ENCODE measurements at regions not wholly inside any gene's neighbourhood (a gene's known extent, or its start where the extent isn't known, plus 50 kb on each side); places are given as distances from the start of the nearest gene placed in this dataset.
A peak's percentile ranks its signal among the peaks of the same experiment; 100 is the strongest.

DNA sequence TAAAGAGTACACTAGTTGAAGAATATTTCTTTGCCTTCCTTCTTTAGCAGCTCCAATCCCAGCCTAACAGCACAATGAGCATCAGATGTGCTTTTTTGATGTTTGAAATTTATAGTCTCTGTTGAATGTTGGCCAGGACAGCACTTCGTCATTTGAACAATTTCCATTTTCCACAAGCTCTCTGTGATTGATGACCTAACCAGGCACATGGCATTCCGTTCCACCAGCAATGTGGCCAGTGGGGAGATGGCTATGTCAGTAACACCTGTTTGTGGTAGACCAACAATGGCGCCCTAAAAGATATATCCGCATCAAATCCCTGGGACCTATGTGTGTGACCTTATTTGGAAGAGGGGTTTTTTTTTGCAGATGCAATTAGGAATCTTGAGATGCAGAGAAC is 66.8 kb downstream of the PALM2AKAP2 start:
- TF ChIP-seq ELF4 (IDR thresholded peaks at IDR 0.05) (no peak), SUZ12 (IDR thresholded peaks at IDR 0.05) (no peak), CTBP1 (IDR thresholded peaks at IDR 0.05; ENCODE audit: borderline replicate concordance) (no peak), NFRKB (IDR thresholded peaks at IDR 0.05) (no peak), FOXK2 (IDR thresholded peaks at IDR 0.05) (no peak), FOXA1 (IDR thresholded peaks at IDR 0.05) (no peak), BHLHE40 (IDR thresholded peaks at IDR 0.05; ENCODE audit: borderline replicate concordance) (no peak)
- ChIA-PET CTCF (interaction anchor here (0.7 kb wide), 1 partner anchor 150 kb away, joined by 6 read pairs; no protein-coding TSS in a partner anchor), POLR2A (no interaction called here)
- no peak for DNase-seq (ENCODE audit: extremely low spot score)

DNA sequence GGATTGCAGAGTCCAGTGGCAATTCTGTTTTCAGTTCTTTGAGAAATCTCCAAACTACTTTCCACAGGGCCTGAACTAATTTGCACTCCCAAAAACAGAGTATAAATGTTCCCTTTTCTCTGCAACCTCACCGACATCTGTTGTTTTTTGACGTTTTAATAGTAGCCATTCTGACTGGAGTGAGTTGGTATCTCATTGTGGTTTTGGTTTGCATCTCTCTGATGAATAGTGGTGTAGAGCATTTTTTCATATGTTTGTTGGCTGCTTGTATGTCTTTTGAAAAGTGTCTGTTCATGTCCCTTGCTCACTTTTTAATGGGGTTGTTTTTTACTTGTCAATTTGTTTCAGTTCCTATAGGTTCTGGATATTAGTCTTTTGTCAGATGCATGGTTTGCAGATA is 72.6 kb downstream of the PALM2AKAP2 start:
- ChIA-PET CTCF (no interaction called here), POLR2A (no interaction called here)
- DNase-seq (ENCODE audit: extremely low spot score): no peak
- no peak for TF ChIP-seq L3MBTL2 (conservative IDR thresholded peaks at IDR 0.05)
- TF ChIP-seq, protein P1, sequence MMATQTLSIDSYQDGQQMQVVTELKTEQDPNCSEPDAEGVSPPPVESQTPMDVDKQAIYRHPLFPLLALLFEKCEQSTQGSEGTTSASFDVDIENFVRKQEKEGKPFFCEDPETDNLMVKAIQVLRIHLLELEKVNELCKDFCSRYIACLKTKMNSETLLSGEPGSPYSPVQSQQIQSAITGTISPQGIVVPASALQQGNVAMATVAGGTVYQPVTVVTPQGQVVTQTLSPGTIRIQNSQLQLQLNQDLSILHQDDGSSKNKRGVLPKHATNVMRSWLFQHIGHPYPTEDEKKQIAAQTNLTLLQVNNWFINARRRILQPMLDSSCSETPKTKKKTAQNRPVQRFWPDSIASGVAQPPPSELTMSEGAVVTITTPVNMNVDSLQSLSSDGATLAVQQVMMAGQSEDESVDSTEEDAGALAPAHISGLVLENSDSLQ (IDR thresholded peaks at IDR 0.05): no peak

DNA sequence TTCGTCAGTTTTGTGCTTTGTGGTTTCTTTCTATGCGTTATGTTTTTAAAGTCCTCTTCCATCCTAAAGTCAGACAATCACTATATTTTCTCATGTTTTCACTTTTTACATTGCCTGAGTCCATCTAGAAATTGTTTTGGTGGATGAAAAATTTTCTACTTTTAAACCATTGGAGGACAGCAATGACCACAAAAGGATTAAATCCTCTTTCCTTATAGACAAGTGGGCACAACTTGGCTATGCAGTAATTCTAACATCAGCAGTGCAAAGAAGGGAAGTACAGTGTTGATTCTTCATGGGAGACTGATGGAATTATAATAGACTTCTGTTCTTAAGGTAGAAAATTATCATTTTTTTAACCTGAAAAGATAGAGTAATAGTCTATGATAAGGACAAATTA is 75.5 kb downstream of the PALM2AKAP2 start:
- ChIA-PET POLR2A (no interaction called here), CTCF (no interaction called here)
- TF ChIP-seq ELF4 (IDR thresholded peaks at IDR 0.05) (no peak), FOXA1 (IDR thresholded peaks at IDR 0.05) (no peak), FOXK2 (IDR thresholded peaks at IDR 0.05) (no peak), LEF1 (IDR thresholded peaks at IDR 0.05; ENCODE audit: borderline replicate concordance) (no peak), CTBP1 (IDR thresholded peaks at IDR 0.05; ENCODE audit: borderline replicate concordance) (no peak), FOXM1 (IDR thresholded peaks at IDR 0.05; ENCODE audit: borderline replicate concordance) (no peak), ARNT (IDR thresholded peaks at IDR 0.05) (no peak), BHLHE40 (IDR thresholded peaks at IDR 0.05; ENCODE audit: borderline replicate concordance) (no peak), SP1 (IDR thresholded peaks at IDR 0.05) (no peak), TARDBP (IDR thresholded peaks at IDR 0.05) (no peak), HDGF (IDR thresholded peaks at IDR 0.05; ENCODE audit: borderline replicate concordance) (no peak)
- TF ChIP-seq, protein P1 (IDR thresholded peaks at IDR 0.05): no peak

DNA sequence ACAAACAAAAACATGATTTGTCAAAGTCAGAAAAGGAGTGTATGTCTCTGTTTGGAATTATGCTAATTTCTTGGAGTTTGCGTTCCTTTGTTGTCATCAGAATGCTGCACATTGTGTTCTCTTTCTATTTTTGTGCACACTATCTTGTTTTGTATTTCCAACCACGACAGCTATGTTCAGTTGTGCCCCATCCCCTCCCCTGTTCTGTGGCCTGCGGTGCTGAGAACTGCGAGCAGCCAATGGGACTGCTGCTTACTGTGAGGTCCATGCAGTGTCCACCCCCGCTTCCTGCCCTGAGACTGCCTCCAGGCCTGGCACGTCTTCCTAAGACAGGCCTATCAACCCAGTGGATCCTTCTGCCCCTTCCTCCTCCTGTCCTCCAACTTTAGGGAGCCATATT is 76.8 kb downstream of the PALM2AKAP2 start:
- ChIA-PET POLR2A (no interaction called here), CTCF (no interaction called here)
- peak; percentile 19 for DNase-seq (ENCODE audit: extremely low spot score)
- no peak for TF ChIP-seq SUZ12 (IDR thresholded peaks at IDR 0.05)
- TF ChIP-seq FOXA1 (IDR thresholded peaks at IDR 0.05): no peak
- TF ChIP-seq ELF4 (IDR thresholded peaks at IDR 0.05): no peak
- no peak for TF ChIP-seq TARDBP (IDR thresholded peaks at IDR 0.05)
- no peak for TF ChIP-seq FOXK2 (IDR thresholded peaks at IDR 0.05)
- no peak for TF ChIP-seq NFRKB (IDR thresholded peaks at IDR 0.05)
- TF ChIP-seq SP1 (IDR thresholded peaks at IDR 0.05): no peak
- no peak for TF ChIP-seq CTBP1 (IDR thresholded peaks at IDR 0.05; ENCODE audit: borderline replicate concordance)
- TF ChIP-seq LEF1 (IDR thresholded peaks at IDR 0.05; ENCODE audit: borderline replicate concordance): no peak
- TF ChIP-seq BHLHE40 (IDR thresholded peaks at IDR 0.05; ENCODE audit: borderline replicate concordance): no peak
- TF ChIP-seq, protein P1 (IDR thresholded peaks at IDR 0.05): no peak
- TF ChIP-seq L3MBTL2 (conservative IDR thresholded peaks at IDR 0.05): no peak
- no peak for TF ChIP-seq ARNT (IDR thresholded peaks at IDR 0.05)
- no peak for TF ChIP-seq HDGF (IDR thresholded peaks at IDR 0.05; ENCODE audit: borderline replicate concordance)

More for the DNA sequence above, 75.5 kb downstream of the PALM2AKAP2 start:
- no peak for DNase-seq (ENCODE audit: extremely low spot score)

DNA sequence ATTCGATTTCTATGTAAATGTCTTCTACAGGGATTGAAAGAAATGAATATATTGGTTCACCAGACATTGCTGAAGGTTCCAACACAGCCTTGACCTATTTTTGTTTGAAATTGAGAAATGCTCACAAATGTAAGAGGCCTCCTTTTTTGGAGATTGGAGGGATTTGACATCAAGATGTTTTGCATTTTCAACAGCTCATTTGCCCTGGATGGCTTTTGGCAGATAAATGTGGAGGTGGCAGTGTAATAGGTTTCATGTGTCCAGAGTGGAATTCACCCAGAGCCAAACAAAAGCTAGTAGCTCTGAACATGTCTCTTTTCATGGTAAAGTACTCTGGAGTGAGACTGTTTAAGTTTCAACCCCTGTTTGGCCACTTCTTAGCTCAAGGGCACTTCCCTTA is 77.3 kb downstream of the PALM2AKAP2 start:
- CTCF ChIA-PET: no interaction called here
- POLR2A ChIA-PET: no interaction called here
- no peak for DNase-seq (ENCODE audit: extremely low spot score)
- TF ChIP-seq, protein P1 (IDR thresholded peaks at IDR 0.05): no peak
- TF ChIP-seq SP1 (IDR thresholded peaks at IDR 0.05) (no peak), BHLHE40 (IDR thresholded peaks at IDR 0.05; ENCODE audit: borderline replicate concordance) (no peak), ZNF384 (IDR thresholded peaks at IDR 0.05) (no peak), ARNT (IDR thresholded peaks at IDR 0.05) (no peak), L3MBTL2 (conservative IDR thresholded peaks at IDR 0.05) (no peak), CTBP1 (IDR thresholded peaks at IDR 0.05; ENCODE audit: borderline replicate concordance) (no peak), TARDBP (IDR thresholded peaks at IDR 0.05) (no peak), LEF1 (IDR thresholded peaks at IDR 0.05; ENCODE audit: borderline replicate concordance) (no peak), ELF4 (IDR thresholded peaks at IDR 0.05) (no peak), FOXA1 (IDR thresholded peaks at IDR 0.05) (no peak), SUZ12 (IDR thresholded peaks at IDR 0.05) (no peak), FOXM1 (IDR thresholded peaks at IDR 0.05; ENCODE audit: borderline replicate concordance) (no peak), FOXK2 (IDR thresholded peaks at IDR 0.05) (no peak), NFRKB (IDR thresholded peaks at IDR 0.05) (no peak)

DNA sequence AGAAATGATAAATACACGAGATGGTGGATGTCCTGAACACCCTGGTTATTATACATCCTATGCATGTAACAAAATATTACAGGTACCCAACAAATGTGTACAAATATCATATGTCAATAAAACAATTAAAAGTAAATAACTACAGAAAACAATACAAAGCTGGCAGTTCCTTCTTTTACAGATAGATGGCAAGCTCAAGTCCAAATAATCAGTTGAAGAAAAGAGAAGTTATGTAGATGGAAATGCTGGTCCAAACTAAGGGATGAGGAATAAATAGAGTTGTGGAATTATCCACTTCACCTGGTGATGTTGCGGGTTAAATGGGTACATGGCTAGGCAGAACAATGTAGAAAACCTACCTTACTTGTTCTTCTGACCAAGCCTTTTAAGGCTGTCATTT is 79.4 kb downstream of the PALM2AKAP2 start:
- DNase-seq (ENCODE audit: extremely low spot score): no peak
- TF ChIP-seq HDGF (IDR thresholded peaks at IDR 0.05; ENCODE audit: borderline replicate concordance): no peak
- ChIA-PET CTCF (no interaction called here), POLR2A (no interaction called here)
